ENCODE measurements at regions not wholly inside any gene's neighbourhood (a gene's known extent, or its start where the extent isn't known, plus 50 kb on each side); places are given as distances from the start of the nearest gene placed in this dataset.

GRCh38 chr11:8321876-8322275, 58.2 kb upstream of the LMO1 start:
- DNase-seq = no peak

- no peak for DNase-seq
These were observed 56.4 kb upstream of the LMO1 start for GRCh38 chr11:8320076-8320475.

- DNase-seq = no peak
These were observed 54.9 kb upstream of the LMO1 start for GRCh38 chr11:8318536-8318935.

- DNase-seq = no peak
These were observed 53.5 kb upstream of the LMO1 start for GRCh38 chr11:8317159-8317558.

GRCh38 chr11:8315954-8316353, 52.3 kb upstream of the LMO1 start:
- no peak for DNase-seq

GRCh38 chr11:8315463-8315862, 51.8 kb upstream of the LMO1 start:
- DNase-seq = no peak

- no peak for DNase-seq
These were observed 51.2 kb upstream of the LMO1 start for GRCh38 chr11:8314916-8315315.

- no peak for DNase-seq
These were observed 49.9 kb upstream of the LMO1 start for GRCh38 chr11:8313504-8314090.
